Gastroesophageal sphincter (tissue), 4 donors: ENCODE measurements at regions not wholly inside any gene's neighbourhood (a gene's known extent, or its start where the extent isn't known, plus 50 kb on each side); places are given as distances from the start of the nearest gene placed in this dataset.
"Not testable (repeated sequence)": the region's sequence is repeated elsewhere in the genome, so short reads cannot be mapped to it uniquely, and the experiment has no call there.

ENCODE experiments used
- ATAC-seq: fragments of 150-250 bp; one replicate; pipeline ENCODE4 v1.9.1; 2016; ENCODE audit warnings: mild to moderate bottlenecking, moderate library complexity
- H3K27ac ChIP-seq, 4 donors: fragments of 200-600 bp; sonication (generic) in 3 of 4; 1 replicate in 3 of 4; 2 replicates in 1 of 4; pipeline ENCODE4 v1.5.1; 2016 to 2019
- H3K27me3 ChIP-seq: fragments of 200-600 bp; sonication (generic); one replicate; pipeline ENCODE4 v1.5.1; 2019
- H3K36me3 ChIP-seq, 2 donors: fragments of 200-600 bp; sonication (generic); one replicate each; pipeline ENCODE4 v1.5.1; 2019; ENCODE audit warnings: control low read depth in 1 of 2
- H3K4me1 ChIP-seq, 3 donors: fragments of 200-600 bp; sonication (generic); 1 replicate in 2 of 3; 2 replicates in 1 of 3; pipeline ENCODE4 v1.5.1; 2016 to 2019; ENCODE audit warnings: control low read depth in 2 of 3
- H3K4me3 ChIP-seq, 2 donors: fragments of 200-600 bp; sonication (generic); one replicate each; pipeline ENCODE4 v1.5.1; 2019; ENCODE audit warnings: mild to moderate bottlenecking in 1 of 2, moderate library complexity in 1 of 2
- H3K9me3 ChIP-seq, 3 donors: fragments of 200-600 bp; sonication (generic); one replicate each; pipeline ENCODE4 v1.5.1; 2017 to 2019; ENCODE audit warnings: control low read depth in 2 of 3
- CTCF ChIP-seq, 4 experiments: fragments of 200-600 bp in 2 of 4; fragments of 450-650 bp in 2 of 4; sonication (generic) in 1 of 4; IDR thresholded peaks; one replicate each; pipeline ENCODE4 v1.5.1; 2017 to 2019; ENCODE audit warnings: antibody characterized with exemption in 4 of 4, mild to moderate bottlenecking in 2 of 4, moderate library complexity in 2 of 4
- EP300 ChIP-seq: sonication (generic); formaldehyde crosslinking; IDR thresholded peaks from one replicate; pipeline ENCODE4 v1.6.1; 2017; ENCODE audit warnings: antibody characterized with exemption, mild to moderate bottlenecking
- POLR2A ChIP-seq, 2 donors: fragments of 450-650 bp; IDR thresholded peaks; one replicate each; pipeline ENCODE4 v1.6.1; 2017; ENCODE audit warnings: antibody characterized with exemption in 2 of 2, mild to moderate bottlenecking in 2 of 2, moderate library complexity in 1 of 2
- POLR2AphosphoS5 ChIP-seq: sonication (generic); formaldehyde crosslinking; IDR thresholded peaks from one replicate; pipeline ENCODE4 v1.6.1; 2017; ENCODE audit warnings: antibody characterized with exemption
- whole genome bisulfite sequencing, 2 donors: methylation state at CpG; one replicate each; pipeline ENCODE4 v1.1.5; 2018; ENCODE audit warnings: low coverage in 1 of 2; 5-methylcytosine and 5-hydroxymethylcytosine counted together

- Histone ChIP-seq H3K4me1 (peaks cover 0 to 13% (median 0%) of the 10 kb centered on the region in 3 donors), H3K4me3 (no peak overlapping the region), H3K9me3 (peaks cover 0 to 13% (median 0%) of the 10 kb centered on the region in 3 donors), H3K27me3 (peaks cover 94% of the 10 kb centered on the region), H3K36me3 (no peaks in the 10 kb centered on the region), H3K27ac (no peak overlapping the region)
- ATAC-seq: no peak
- TF ChIP-seq POLR2A (IDR thresholded peaks at IDR 0.05) (no peak), CTCF (IDR thresholded peaks at IDR 0.05) (no peak), POLR2AphosphoS5 (no peak), EP300 (no peak)
- 0 to 5% methylated on average over 9 to 15 of the region's 35 CpGs for WGBS, 2 donors
Measured at GRCh38 chr6:28794175-28795002, 129.4 kb downstream of the TRIM27 start.

- H3K27ac ChIP-seq, H3K36me3 ChIP-seq, H3K4me1 ChIP-seq, ATAC-seq, H3K4me3 ChIP-seq: not testable (repeated sequence)
- WGBS, 2 donors: 55 to 76% methylated on average over 1 to 3 of the region's 4 CpGs
- Histone ChIP-seq H3K27me3 (peaks cover 94% of the 10 kb centered on the region), H3K9me3 (peaks cover 0 to 12% (median 0%) of the 10 kb centered on the region in 3 donors)
Measured at GRCh38 chr6:28800647-28801046, 123.1 kb downstream of the TRIM27 start.

GRCh38 chr6:28802417-28803336 lies 121.1 kb downstream of the TRIM27 start:
- Histone ChIP-seq H3K27ac (no peak overlapping the region), H3K9me3 (peaks cover 0 to 13% (median 0%) of the 10 kb centered on the region in 3 donors), H3K4me3 (no peak overlapping the region), H3K36me3 (no peaks in the 10 kb centered on the region), H3K27me3 (peaks cover 94% of the 10 kb centered on the region), H3K4me1 (no peaks in the 10 kb centered on the region)
- TF ChIP-seq CTCF (IDR thresholded peaks at IDR 0.05): no peak
- no peak for TF ChIP-seq POLR2AphosphoS5
- TF ChIP-seq POLR2A (IDR thresholded peaks at IDR 0.05): no peak
- TF ChIP-seq EP300: no peak
- ATAC-seq: no peak
- 29 to 34% methylated on average over 21 to 24 of the region's 25 CpGs for WGBS, 2 donors

DNA sequence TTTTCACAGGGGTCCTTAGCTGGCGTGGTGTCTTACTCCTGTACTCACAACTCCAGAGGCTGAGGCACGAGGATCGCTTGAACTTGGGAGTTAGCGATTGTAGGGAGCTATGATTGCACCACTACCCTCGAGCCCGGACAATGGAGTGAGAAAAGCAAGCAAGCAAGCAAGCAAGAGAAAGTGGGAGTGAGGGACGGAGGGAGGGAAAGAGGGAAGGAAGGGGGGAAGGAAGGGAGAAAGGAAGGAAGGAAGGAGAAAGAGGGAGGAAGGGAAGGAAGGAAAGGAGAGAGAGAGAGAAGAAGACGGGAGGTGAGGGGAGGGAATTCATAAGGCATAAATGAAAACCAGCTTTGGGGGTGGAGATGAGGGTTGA lies 120.5 kb downstream of the TRIM27 start:
- H3K36me3 ChIP-seq: no peaks in the 10 kb centered on the region
- no peak overlapping the region for H3K4me3 ChIP-seq
- no peaks in the 10 kb centered on the region for H3K4me1 ChIP-seq
- WGBS, 2 donors: 0 to 4% methylated on average over 1 to 6 of the region's 8 CpGs
- TF ChIP-seq POLR2A (IDR thresholded peaks at IDR 0.05) (no peak), EP300 (no peak), POLR2AphosphoS5 (no peak), CTCF (IDR thresholded peaks at IDR 0.05) (no peak)
- ATAC-seq: no peak
- H3K27me3 ChIP-seq: peaks cover 95% of the 10 kb centered on the region
- peaks cover 0 to 14% (median 0%) of the 10 kb centered on the region in 3 donors for H3K9me3 ChIP-seq
- no peak overlapping the region for H3K27ac ChIP-seq

DNA sequence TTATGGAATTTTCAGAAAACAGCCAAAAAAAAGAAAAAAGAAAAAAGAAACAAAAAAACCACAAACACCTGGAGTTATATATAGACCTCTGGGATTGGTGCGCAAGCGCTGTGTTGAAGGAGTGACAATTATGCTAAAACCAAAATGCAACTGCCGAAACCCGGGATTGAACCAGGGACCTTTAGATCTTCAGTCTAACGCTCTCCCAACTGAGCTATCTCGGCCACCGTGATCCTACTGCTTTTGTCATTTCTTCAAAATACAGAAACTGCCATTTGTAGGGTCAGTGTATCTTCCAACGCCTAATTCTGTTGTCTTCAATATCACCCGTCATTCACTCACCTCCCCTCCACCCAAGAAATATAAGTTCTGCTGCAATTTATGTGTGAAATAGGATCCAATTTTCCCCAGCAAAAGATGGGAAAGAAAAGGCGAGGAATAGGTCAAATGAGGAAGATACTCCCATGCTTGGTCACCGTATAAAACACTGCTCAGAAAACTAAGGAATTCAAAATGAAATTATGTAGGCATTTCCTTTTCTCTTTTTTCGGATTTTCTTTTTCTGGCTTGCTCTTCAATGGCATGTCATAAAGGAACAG lies 116.0 kb downstream of the TRIM27 start:
- peaks cover 0 to 13% (median 0%) of the 10 kb centered on the region in 3 donors for H3K9me3 ChIP-seq
- no peak overlapping the region for H3K27ac ChIP-seq
- no peak for TF ChIP-seq EP300
- no peak for TF ChIP-seq CTCF (IDR thresholded peaks at IDR 0.05)
- TF ChIP-seq POLR2AphosphoS5: no peak
- TF ChIP-seq POLR2A (IDR thresholded peaks at IDR 0.05): no peak
- no peak overlapping the region for H3K4me3 ChIP-seq
- H3K4me1 ChIP-seq: peaks cover 0 to 8% (median 0%) of the 10 kb centered on the region in 3 donors
- peaks cover 100% of the 10 kb centered on the region for H3K27me3 ChIP-seq
- ATAC-seq: no peak
- H3K36me3 ChIP-seq: no peaks in the 10 kb centered on the region
- 4 to 7% methylated on average over 11 to 12 of the region's 12 CpGs for WGBS, 2 donors
